Dermis blood vessel endothelial cell (primary cell): ENCODE measurements at regions not wholly inside any gene's neighbourhood (a gene's known extent, or its start where the extent isn't known, plus 50 kb on each side); places are given as distances from the start of the nearest gene placed in this dataset.

ENCODE experiments used
- DNase-seq: peaks from one replicate; pipeline ENCODE4 v3.0.0; 2010

DNA sequence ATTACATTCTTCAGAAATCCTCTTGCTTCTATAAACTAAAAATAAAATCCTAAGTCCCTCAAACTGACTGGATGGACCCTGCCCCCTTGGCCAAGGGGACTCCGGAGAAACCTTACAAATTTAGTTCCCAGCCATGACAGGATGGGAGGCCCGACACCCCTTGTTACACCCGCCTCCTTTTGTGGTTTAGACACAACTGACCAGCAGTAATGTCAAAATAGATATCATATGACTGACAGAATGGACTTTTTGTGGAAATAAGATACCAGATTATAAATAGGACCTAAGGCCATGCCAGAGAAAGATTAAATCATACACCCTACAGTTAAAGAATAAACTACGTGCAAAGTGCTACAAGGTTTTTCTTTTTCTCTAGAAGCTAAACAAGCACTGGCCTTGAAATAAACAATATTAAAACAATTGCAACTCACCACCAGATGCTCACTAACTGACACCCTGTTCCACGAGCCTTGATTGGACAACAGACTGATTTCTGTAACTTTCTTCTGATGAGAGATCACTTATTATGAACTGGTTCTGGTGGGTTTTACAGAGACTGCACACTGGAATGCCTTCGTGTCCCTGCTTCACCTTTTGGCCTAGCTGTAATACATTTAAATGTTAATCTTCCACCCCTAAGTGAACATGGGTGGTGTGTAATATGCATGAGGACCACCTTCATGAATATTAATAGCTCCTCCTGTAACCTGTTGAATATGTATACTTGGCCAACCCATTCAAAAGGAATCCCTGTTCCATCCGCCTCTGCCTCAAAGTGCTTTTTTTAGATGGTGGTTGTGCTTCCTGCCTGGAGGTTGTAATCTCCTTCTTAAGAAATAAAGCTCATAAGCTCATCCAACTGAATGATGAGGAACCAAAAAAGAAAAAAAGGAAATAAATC lies 99.6 kb downstream of the ODF2L start:
- DNase-seq, result no peak

DNA sequence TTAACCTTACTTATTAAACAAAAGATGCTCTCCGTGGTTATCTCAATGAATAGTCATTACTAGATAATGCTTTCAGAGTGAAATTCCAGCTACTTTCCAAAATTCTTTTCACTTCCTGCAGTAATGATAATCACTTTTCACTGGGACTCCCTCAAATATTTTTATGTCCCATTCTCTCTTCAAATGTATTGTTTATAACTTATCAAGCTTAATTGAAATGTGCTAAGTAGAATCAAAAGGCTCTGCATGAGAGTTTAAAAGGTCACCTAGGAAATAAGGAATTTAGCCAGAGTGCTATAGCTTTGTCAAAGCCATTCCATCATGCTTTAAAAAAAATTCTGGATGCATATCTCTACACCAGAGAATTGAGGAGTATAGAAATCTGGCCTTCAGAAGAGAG lies 106.4 kb downstream of the ODF2L start:
- DNase-seq, result no peak

DNA sequence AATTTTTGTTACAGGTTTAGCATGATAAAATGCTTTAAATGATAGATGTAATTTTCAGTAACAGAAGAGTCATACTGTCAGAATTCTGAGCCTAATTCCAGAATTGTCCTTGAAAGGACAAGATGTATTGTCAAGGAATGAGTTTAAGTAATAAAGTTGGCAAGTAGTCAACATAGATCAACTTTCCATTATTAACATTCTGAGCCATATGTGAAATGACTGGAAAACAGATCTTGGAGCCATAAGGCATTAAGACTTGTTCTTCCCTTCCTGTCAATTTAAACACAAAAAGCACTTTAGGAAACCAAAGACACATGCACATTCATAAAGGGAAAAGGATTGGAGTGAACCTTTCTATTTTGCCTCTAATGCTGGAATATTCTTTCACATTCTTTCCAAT lies 107.0 kb downstream of the ODF2L start:
- no peak for DNase-seq

DNA sequence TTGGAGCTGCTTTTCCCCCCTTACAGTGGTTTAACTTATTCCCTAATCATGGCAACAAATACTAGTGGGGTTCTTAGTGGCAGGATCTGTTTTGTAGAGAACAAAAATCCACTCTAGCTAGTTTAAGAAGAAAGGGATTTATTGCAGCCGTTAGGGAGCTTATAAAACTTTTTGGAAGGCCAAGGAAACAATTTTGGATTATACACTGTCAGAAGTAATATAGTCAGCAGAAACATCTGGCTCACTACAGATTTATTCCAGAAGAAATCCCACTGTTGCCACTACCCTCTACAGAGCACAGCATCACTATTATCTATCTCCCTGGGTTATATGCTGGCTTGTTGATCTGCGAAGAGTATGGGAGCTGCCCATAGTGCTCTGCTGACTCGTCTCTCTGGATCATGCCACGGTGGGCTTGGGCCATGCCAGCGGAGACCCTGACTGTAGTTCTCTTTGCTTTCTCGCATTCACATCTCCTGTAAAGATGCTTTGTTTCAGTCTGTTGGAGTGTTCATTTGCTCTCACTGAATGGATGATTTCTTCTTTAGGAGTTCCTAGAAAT lies 107.5 kb downstream of the ODF2L start:
- no peak for DNase-seq

DNA sequence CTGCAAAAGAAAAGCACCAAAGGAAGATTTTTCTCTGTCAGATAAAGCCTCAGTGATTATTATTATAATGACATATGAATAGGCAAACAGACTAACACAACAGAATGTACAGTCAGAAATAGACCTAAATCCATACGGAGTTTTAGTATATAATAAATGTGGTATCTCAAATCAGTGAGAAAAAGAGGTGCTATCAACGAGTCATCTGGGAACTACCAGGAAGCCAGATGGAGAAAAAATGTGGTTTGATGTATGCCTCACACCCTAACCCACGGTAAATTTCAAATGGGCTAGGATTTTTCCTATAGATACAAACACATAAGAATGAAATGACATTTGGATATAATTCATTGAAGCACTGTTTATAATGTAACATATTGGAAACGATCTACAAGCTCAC lies 110.3 kb downstream of the ODF2L start:
- DNase-seq, result no peak

DNA sequence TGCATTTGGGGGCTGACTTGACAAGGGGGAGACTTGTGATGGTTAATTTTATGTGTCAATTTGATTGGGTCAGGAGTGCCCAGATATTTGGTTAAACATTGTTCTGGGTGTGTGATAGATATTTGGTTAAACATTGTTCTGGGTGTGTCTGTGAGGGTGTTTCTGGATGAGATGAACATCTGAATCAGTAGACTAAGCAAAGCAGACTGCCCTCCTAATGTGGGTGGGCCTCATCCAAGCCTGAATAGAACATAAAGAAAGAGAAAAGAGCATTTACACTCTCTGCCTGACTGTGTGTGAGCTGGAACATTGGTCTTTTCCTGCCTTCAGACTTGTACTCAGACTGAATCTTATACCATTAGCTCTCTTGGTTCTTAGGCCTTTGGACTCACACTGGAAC lies 113.5 kb downstream of the ODF2L start:
- DNase-seq, result no peak

DNA sequence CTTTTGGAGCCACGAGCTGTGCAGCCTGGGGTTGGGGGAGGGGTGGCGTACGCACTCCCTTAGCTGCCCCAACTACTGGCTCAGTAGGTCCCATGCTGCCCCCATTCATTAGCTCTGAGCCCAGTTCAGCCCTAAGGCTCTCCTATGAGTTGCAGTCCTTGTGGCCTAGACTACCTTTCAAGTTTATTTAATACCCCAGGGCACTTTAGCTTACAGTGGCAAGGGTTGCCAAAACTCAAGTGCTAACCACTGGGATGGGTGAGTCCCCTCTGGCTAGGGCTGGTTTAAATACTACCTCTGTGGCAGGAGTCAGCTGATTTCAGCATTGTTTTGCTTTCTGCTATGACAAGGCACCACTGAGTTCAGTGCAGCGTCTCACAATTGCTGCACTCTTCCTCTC lies 118.2 kb downstream of the ODF2L start:
- no peak for DNase-seq

DNA sequence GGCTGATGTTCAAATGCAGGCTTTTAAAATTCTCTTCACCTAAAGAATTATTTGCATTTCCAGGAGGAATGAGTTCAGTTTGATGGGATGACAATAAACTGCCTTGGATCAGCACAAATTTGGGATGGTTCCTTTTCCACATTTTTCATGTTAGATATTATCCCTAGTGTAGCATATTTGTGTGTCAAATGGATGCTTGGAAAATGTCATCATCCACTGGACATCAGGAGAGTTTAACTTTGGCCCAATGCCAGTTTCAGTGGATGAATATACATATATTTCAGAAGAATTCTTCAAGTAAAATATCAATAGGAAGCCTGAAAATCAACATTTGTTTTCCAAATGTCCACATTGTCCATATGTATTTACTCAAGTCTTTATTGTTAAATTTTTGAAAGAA lies 116.5 kb upstream of the COL24A1 start:
- no peak for DNase-seq

DNA sequence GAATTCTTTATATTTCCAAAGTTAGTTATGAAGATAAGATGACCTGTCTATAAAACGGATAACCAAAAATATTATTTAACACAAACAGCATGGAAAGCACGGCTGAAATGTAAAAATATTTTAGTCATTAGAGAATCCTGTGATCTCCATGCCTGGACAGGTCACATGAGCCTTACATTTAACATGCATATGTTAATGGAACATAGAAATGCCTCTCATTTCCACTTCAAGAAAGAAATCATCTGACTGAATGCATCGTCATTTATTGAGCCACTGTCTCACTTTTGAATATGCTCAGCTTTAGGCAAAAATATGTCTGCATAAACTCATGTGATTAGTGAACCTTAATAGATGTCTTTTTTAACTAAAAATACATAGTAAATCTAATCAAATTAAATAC lies 115.5 kb upstream of the COL24A1 start:
- no peak for DNase-seq

DNA sequence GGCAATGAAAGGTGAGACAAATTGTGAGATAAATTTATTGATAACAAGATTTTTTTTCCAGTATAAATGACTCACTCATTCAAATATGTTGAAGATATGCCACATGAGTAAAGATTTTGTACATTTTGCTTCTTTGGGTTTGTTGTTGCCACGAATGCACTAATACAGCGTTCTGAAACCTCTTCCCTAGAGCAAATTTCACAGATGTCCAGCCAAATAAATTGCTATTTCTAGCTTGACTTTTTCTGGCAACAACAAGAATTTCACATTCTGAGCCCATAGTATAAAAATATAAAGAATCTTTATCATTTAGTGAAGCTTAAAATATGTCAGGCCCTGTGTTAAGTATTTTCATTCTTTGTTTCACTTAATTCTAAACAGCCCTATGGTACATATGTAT lies 114.5 kb upstream of the COL24A1 start:
- DNase-seq, result no peak

DNA sequence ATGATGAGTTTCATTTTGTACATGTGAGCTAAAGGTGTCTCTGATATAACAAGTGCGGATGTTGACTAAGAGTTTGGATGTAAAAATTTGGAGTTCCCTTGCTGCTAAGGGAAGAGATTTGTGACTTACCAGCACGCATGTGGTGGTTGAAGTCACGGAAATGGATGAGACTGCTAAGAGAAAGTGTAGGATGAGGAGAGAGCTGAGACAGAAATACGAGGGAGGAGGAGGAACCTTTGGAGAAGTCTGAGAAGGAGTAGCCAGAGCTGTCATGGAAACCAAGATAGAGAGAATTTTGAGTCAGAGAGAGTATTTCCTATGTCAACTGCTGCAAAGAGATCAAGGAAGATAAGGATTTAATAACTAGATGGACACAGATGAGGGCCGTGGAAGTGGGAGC lies 106.5 kb upstream of the COL24A1 start:
- no peak for DNase-seq

DNA sequence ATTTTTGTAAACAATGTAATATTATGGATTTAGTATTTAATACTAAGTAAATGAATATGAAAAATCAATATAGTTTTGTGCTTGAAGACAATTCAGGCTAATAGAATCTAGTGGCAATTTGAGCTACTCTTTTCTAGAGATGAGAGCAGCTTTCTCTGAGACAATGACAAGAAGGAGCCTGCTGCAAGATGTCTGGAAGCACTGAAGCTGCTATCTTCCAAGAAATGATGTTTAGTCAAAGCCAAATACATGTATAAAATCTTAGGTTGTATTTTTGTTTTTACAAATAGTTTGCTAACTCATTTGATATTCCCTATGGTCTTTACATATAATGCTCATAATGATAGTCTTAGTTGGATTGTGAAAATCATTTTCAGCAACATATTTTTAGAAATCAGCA lies 103.9 kb upstream of the COL24A1 start:
- DNase-seq, result no peak

DNA sequence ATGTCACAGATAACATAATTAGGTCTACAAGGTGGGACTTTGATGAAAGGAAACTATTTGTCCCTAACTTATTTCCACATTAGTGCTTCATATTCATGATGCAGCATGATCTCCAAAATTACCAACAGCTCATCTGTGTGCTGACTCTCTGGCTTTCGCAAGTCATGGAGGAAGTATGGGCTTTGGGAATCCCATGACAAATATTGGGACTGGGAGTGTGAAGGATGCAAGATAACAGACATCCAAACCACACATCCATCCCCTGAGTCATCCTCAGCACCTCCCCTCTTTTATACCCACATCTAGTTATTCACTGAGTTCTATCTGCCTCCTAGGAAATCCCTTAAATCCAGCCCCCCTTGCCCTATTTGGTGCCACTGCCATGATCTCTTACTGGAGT lies 102.8 kb upstream of the COL24A1 start:
- no peak for DNase-seq

DNA sequence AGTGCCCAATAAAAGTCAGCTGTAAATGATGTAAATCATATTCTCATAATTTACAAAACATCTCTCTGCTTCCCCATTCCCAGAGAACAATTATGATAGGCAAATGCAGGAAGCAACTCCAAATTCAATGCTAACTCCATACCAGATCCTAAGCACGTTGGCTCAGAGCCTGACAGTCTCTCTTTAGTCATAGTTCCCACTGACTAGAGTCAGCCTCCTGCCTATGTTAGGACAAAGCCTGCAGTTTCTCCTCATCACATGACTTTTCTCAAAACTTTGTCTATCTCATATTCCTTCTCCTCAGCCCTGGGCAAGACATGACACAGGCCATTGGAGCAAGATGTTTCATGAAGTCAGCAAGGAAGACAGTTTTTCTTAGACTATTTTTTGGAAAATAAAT lies 101.5 kb upstream of the COL24A1 start:
- no peak for DNase-seq

DNA sequence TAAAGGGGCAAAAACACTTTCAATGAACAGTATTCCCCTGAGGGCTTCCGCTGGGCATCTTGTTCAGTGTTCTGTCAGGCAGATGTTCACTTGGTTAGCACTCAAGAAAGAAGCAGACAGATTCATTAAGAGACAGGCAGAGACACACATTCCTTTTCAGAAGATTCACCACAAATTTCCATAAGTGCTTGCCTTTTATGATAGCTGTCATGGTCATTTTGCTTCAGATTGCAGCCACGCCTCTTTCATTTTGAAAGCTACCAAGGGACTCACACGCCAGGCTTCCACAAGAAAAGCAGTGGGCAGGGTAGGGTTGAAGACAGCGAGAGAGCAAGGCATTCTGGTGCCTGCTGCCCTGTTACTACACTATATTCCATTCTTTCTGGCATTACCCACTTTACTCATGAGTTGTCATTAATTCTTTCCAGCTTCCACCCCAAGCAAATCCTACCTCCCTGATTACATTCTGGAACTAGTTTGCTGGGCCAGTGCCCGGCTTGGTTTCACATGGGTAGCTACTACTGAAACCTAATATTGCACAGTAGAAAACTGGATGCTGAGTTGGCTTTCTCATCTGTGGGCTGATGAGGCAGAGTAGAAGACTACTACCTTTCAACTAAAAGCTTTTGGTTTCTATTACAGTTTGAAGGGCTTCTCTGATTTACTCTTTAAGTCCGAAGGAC lies 91.2 kb upstream of the COL24A1 start:
- DNase-seq, result no peak

DNA sequence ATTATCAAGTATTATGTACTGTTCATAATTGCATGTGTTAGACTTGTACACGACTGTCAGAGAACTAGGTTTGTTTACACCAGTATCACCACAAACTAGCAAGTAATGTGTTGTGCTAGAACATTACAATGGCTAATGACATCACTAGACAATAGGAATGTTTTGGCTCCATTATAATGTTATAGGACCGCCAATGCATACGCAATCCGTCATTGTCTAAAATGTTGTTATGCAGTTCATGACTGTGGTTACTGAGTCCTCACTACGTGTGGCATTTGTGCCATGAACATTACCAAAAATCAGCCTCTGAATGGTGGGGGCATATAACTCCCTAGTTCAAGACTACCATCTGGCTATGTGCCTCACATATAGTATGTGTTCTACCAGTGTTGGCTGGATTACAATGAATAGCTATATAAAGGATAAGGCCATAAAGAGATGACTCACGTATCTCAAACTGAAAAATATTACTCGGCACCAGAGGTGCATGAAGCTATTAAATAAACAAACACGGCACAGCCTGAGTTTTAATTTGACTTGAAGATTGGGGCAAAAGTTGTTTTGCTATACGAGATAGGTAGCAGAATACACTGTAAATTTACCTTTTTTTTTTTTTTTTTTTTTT lies 89.1 kb upstream of the COL24A1 start:
- no peak for DNase-seq

DNA sequence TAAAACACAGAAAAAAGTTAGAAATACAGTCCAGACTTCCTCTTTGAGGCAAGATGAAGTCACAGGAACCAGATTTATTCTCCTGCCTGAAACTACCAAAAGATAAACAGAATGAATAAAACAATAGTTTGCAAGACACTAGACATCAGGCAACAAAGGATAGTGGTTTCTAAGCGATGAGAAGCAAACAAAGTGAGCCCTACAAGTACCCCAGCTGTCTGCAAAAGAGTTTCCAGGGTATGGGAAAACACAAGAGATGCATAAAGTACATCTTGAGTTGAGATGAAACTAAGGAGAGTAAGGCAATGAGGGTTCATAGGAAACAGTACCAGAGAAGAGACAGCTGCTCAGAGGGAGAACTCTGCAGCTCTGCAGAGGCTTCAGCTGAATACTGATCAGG lies 83.3 kb upstream of the COL24A1 start:
- DNase-seq, result no peak

DNA sequence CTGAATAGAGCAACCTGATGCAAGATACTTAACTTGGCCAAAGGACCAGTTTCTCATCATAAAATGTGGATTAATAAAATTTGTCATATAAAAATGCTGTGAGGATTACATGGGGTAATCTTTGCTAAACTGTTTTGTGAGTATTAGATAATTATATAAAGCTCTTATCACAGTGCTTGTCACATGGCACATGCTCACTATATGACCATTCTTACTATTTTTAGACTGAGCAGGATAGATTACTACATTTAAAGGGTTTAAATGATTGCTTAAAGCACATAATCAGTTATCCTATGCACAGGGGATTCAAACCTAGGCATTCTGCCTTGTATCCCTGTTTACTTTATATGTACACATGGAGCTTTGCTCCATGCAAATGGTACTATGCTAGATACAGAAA lies 82.9 kb upstream of the COL24A1 start:
- no peak for DNase-seq

DNA sequence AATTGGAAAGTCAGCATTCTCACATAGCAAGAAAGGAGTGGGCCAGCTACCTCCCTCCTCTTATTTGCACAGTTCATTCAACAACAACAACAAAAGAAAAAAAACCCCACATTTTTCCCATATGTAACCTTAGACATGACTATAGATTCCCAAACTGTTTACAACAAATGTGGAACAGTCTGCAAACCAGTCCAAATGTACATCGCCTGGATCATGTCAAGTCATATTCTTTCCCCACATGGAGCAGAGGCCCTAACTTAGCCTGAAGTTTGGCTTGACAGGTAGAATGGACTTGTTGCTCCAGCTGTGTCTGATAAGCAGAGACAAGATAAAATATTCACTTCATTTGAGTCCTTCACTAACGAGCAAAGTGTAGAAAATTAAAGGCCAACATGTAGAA lies 81.7 kb upstream of the COL24A1 start:
- no peak for DNase-seq

DNA sequence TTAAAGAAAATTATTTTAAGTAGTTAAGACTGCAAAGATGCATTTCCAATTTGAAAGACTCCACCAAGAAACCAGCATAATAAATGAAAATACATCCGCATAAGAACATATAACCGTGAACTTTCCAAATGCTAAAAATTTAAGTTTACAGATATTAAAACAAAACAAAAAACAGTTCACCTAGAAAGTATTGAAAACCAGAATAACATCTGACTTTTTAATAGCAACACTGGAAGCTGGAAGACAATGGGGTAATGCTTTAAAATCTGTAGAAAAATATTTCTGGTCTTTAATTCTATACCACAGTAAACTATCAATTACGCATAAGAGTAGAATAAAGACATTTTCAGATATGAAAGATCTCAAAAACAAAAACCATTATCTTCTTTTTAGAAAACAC lies 79.3 kb upstream of the COL24A1 start:
- no peak for DNase-seq

DNA sequence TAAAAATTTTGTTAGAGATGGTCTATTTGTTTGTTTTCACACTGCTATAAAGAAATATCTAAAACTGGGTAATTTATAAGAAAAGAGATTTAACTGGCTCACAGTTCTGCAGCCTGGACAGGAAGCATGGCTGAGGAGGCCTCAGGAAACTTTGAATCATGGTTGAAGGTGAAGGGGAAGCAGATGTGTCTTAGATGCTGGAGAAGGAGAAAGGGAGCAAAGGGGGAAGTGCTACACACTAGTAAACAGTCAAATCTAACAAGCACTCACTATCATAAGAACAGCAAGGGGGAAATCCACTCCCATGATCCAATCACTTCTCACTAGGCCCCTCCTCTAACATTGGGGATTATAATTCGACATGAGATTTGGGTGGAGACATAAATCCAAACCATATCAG lies 76.8 kb upstream of the COL24A1 start:
- DNase-seq, result peak; percentile 1

DNA sequence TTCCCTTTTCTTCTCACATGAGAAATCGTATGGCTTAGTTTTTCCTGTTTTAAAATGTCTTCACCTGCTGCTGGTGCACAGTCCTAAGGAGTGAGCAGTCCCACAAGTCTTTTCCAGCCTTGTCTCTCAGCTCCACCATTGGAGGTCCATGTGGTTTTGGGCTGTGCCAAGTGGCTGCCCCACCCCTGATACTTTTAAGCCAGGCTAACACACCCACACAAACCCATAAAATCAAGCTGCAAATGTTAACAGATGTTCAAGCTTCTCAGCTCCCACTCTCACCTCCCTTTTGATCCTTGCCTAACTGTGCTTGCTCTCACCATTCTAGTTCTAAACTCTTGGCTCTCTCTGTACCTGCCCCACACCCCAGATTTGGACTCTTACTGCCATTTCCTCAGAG lies 74.5 kb upstream of the COL24A1 start:
- DNase-seq, result no peak

DNA sequence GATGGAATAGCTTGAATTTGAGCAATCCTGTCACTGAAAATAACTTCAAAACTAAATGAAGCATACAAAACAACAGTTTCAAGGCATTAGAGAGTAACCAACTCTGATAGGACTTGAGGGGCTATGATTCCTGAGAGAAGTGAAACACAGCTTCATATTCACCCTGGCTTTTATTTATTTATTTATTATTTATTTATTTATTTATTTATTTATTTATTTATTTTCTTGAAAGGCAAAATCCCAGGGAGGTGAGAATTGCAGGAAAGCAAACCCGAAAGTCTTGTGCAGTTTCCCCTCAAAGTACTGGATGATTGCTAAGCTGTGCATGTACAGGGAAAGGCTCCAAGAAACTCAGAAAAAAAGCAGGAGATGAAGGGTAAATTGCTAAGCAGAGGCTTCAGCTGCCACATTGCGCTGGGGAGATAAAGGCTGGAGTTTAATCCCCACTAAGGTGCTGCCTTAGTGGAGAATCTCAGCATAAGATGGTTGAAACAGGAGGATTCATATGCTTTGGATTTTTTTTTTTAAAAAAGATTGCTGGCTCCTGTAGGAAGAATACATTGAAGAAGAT lies 72.9 kb upstream of the COL24A1 start:
- no peak for DNase-seq
